WERI-Rb-1 (cell line): ENCODE measurements at regions not wholly inside any gene's neighbourhood (a gene's known extent, or its start where the extent isn't known, plus 50 kb on each side); places are given as distances from the start of the nearest gene placed in this dataset.

Experiments
- DNase-seq: peaks from one replicate; pipeline ENCODE4 v3.0.0-alpha.2; 2020
- H3K27ac ChIP-seq: fragments of 250-450 bp; sonication (Bioruptor Pico); 2 replicates; pipeline ENCODE4 v1.5.1; 2020; ENCODE audit warnings: mild to moderate bottlenecking, moderate library complexity
- H3K27me3 ChIP-seq: fragments of 250-450 bp; sonication (Bioruptor Pico); 2 replicates; pipeline ENCODE4 v1.5.1; 2021; ENCODE audit warnings: mild to moderate bottlenecking, low read depth, moderate library complexity; ENCODE audit not compliant: insufficient read depth, severe bottlenecking
- H3K36me3 ChIP-seq: fragments of 250-450 bp; sonication (Bioruptor Pico); 2 replicates; pipeline ENCODE4 v1.5.1; 2020; ENCODE audit warnings: mild to moderate bottlenecking, moderate library complexity
- H3K4me3 ChIP-seq: 2 replicates; pipeline ENCODE4 v1.5.1; 2011; ENCODE audit warnings: low read depth, mild to moderate bottlenecking, control low read depth, low read length
- H3K9me3 ChIP-seq: fragments of 250-450 bp; sonication (Bioruptor Pico); 2 replicates; pipeline ENCODE4 v1.5.1; 2021; ENCODE audit warnings: mild to moderate bottlenecking, moderate library complexity; ENCODE audit not compliant: severe bottlenecking
- CTCF ChIP-seq: IDR thresholded peaks from 2 replicates; pipeline ENCODE4 v1.5.1; 2011; ENCODE audit warnings: low read depth, mild to moderate bottlenecking, control low read depth, inconsistent platforms, low read length

GRCh38 chr5:19044311-19044710 is 943.7 kb downstream of the CDH18 start:
- TF ChIP-seq CTCF = no peak
- H3K36me3 ChIP-seq = no peaks in the 10 kb centered on the region
- DNase-seq = no peak
- no peak overlapping the region for H3K27ac ChIP-seq
- no peaks in the 10 kb centered on the region for H3K9me3 ChIP-seq
- H3K4me3 ChIP-seq = no peak overlapping the region
- H3K27me3 ChIP-seq = no peaks in the 10 kb centered on the region

GRCh38 chr5:19044931-19045695 is 942.9 kb downstream of the CDH18 start:
- no peak for DNase-seq
- TF ChIP-seq CTCF = no peak
- no peaks in the 10 kb centered on the region for H3K9me3 ChIP-seq

GRCh38 chr5:19047277-19047676 is 940.7 kb downstream of the CDH18 start:
- Histone ChIP-seq H3K27me3 (no peaks in the 10 kb centered on the region), H3K27ac (no peak overlapping the region), H3K36me3 (no peaks in the 10 kb centered on the region), H3K4me3 (no peak overlapping the region), H3K9me3 (no peaks in the 10 kb centered on the region)
- no peak for DNase-seq
- no peak for TF ChIP-seq CTCF

More at GRCh38 chr5:19044931-19045695, 942.9 kb downstream of the CDH18 start:
- H3K4me3 ChIP-seq = no peak overlapping the region
- no peaks in the 10 kb centered on the region for H3K36me3 ChIP-seq
- H3K27me3 ChIP-seq = no peaks in the 10 kb centered on the region
- no peak overlapping the region for H3K27ac ChIP-seq

DNA sequence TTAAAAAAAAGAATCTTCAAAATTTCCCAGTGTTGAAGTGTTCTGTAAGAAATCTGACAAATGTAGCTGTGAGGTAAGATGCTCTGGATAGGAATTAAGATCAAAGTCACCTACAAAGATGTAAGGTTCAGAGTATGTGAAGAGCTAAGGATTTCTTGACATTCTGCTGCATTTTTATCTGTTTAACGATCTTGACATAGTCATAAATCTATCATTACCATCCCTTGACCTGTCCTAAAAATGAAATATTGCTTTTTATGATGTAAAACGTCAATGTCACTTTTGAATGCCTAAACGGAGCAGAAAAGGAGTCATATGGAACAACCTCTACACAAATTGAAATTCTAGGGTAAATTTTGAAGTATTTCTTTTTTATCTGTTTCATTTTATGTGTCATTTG is 939.3 kb downstream of the CDH18 start:
- DNase-seq = no peak
- Histone ChIP-seq H3K36me3 (no peaks in the 10 kb centered on the region), H3K27me3 (no peaks in the 10 kb centered on the region), H3K9me3 (peaks cover 2% of the 10 kb centered on the region), H3K4me3 (no peak overlapping the region), H3K27ac (no peak overlapping the region)
- no peak for TF ChIP-seq CTCF

- Histone ChIP-seq H3K27me3 (no peaks in the 10 kb centered on the region), H3K27ac (no peak overlapping the region), H3K9me3 (no peaks in the 10 kb centered on the region), H3K4me3 (no peak overlapping the region), H3K36me3 (no peaks in the 10 kb centered on the region)
- no peak for DNase-seq
- TF ChIP-seq CTCF = no peak
Observed at GRCh38 chr5:19058216-19058615, 929.8 kb downstream of the CDH18 start.

DNA sequence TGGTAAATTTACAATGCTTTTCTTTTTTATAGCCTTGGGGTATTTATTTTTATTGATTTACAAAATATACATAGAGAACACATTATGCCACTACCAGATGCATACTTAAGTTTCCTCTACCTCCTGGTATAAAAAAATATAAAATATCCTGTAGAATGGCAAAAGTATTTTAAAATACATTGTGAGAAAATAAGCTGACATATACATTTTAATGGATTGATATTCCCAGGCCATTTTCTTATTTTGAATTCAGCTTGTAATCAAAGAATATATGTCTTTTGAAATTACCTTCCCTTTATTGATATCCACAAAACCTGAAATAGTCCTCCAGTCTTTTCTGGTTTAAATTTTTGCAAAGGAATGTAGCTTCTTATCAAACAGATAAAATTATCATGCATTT is 923.9 kb downstream of the CDH18 start:
- Histone ChIP-seq H3K4me3 (no peak overlapping the region), H3K27ac (no peak overlapping the region)

More for the DNA sequence above, 923.9 kb downstream of the CDH18 start:
- Histone ChIP-seq H3K9me3 (no peaks in the 10 kb centered on the region), H3K27me3 (no peaks in the 10 kb centered on the region), H3K36me3 (no peaks in the 10 kb centered on the region)
- DNase-seq = no peak
- no peak for TF ChIP-seq CTCF
